NB4 (cell line): ENCODE measurements at regions not wholly inside any gene's neighbourhood (a gene's known extent, or its start where the extent isn't known, plus 50 kb on each side); places are given as distances from the start of the nearest gene placed in this dataset.

Source experiments
- CTCF ChIP-seq: IDR thresholded peaks from one replicate; pipeline ENCODE4 v1.5.1; 2012; ENCODE audit warnings: low read depth, low read length
- MAX ChIP-seq: IDR thresholded peaks from 2 replicates; pipeline ENCODE4 v1.6.1; 2011; ENCODE audit warnings: low read depth, low read length
- POLR2A ChIP-seq: IDR thresholded peaks from 2 replicates; pipeline ENCODE4 v1.6.1; 2011; ENCODE audit warnings: mild to moderate bottlenecking; ENCODE audit not compliant: insufficient read length; ENCODE audit errors: extremely low read depth

DNA sequence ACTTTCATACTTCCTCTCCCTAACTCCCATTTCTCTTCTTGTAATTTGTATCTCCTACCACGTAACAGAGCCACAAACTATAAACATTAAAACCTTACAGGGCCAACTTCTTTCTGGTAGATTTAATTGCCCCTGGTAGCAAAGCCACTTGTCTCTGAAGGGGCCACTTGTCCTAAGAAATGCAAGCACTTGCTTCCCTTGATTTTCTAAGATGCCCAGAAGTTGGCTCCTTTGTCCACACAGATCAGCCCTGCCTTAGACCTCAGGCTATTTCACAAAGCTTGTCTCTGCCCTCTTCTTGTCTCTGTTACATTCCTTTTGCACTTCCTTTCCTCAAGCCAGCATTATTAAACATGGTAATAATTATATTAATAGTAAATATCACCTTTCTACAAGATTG lies 80.6 kb upstream of the CXXC4 start:
- TF ChIP-seq CTCF (no peak), POLR2A (no peak), MAX (no peak)
